ENCODE measurements at regions not wholly inside any gene's neighbourhood (a gene's known extent, or its start where the extent isn't known, plus 50 kb on each side); places are given as distances from the start of the nearest gene placed in this dataset.

DNA sequence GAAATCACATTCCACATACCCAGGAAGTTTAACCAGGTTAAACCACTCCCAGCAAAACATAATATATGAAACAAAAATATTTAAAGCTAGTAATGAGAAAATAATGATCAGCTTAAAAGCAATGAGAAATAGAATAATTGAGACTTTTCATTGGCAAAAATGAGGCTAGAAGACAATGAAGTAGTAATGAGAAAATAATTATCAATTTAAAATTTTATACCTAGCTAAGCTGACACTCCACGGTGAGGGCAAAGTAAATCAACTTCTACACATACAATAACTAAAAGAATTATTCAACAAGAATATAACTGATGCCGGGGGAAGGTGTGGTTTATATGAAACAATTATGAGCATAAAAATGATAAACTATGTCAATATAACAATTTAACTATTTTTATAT is 82.2 kb upstream of the TES start:
- no peak for DNase-seq
- no peaks in the 10 kb centered on the region for H3K79me2 ChIP-seq (ENCODE audit: insufficient read depth)
- H3K9ac ChIP-seq: no peak overlapping the region
- no peaks in the 10 kb centered on the region for H3K36me3 ChIP-seq (replicated peaks in 1 of 2; ENCODE audit: control insufficient read depth in 1 of 2, insufficient read depth in 2 of 2, low read length in 1 of 2)
- H3K4me1 ChIP-seq (ENCODE audit: control insufficient read depth in 1 of 2, insufficient read depth in 2 of 2, low read depth in 1 of 2, low read length in 1 of 2): no peaks in the 10 kb centered on the region
- no peak overlapping the region for H3K4me2 ChIP-seq
- 15% methylated on average over 2 of the region's 2 CpGs for WGBS (ENCODE audit: low lambda C conversion rate)
- CTCF ChIA-PET: interaction anchor here (0.8 to 3.5 kb wide), 3 partner anchors 10 to 23 kb away, joined by 3 to 18 read pairs (median 3); no protein-coding TSS in a partner anchor
- peaks cover 31% of the 10 kb centered on the region for H3K27me3 ChIP-seq (ENCODE audit: insufficient read depth)
- TF ChIP-seq POLR2AphosphoS5 (IDR thresholded peaks at IDR 0.05; ENCODE audit: low read depth, low read length): no peak
- no peak for TF ChIP-seq MEF2A (IDR thresholded peaks at IDR 0.05; ENCODE audit: borderline replicate concordance, low read depth)
- TF ChIP-seq FOXM1 (IDR thresholded peaks at IDR 0.05; ENCODE audit: low read depth): no peak
- H3K9me2 ChIP-seq: no peaks in the 10 kb centered on the region
- H3K4me3 ChIP-seq (ENCODE audit: low read depth in 2 of 2, low read length in 1 of 2): no peak overlapping the region
- no peak overlapping the region for H2AFZ ChIP-seq (ENCODE audit: low read depth)
- no peak overlapping the region for H3K27ac ChIP-seq (ENCODE audit: low read depth in 2 of 2, low read length in 1 of 2)
- no peaks in the 10 kb centered on the region for H3F3A ChIP-seq (replicated peaks; ENCODE audit: insufficient read depth)
- POLR2A ChIA-PET: no interaction called here
- H3K9me3 ChIP-seq: peaks cover 3% of the 10 kb centered on the region; the same call in 1 of the 2 replicates
- H4K20me1 ChIP-seq (ENCODE audit: insufficient read depth): no peaks in the 10 kb centered on the region

GRCh38 chr7:116135306-116135705 is 75.0 kb upstream of the TES start:
- POLR2A ChIA-PET: no interaction called here
- CTCF ChIA-PET: interaction anchor here (0.9 to 2.7 kb wide), 5 partner anchors 10 to 454 kb away, joined by 3 to 8 read pairs (median 3); no protein-coding TSS in a partner anchor

DNA sequence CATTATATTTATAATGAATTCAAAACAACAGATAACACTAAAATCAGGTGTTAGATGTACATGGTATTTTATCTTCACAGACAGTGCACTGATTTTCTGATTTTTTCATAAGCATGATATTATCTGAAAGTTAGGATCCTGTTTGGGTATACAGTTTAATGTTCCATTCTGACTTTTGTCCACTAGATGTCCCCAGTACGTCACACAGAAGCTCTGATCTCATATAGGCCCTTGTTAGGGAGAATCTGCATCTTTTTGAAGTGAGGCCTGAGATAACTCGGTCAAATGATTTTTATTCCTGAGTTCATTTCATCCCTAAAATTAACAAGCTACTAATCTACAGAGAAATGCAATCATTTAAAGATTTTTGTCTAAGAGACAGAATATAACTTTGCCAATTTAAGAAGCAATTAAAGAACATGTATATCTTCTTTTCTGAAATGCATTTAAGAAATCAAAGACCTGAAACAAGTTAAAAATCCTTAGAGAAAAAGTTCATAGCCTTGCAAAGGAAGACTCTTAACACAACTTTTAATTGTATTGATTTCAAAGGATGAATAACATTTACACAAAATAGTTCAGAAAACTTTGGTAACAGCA is 72.0 kb upstream of the TES start:
- CTCF ChIA-PET: interaction anchor here (0.6 to 2.5 kb wide), 39 partner anchors 9 to 1346 kb away, joined by 3 to 21 read pairs (median 4); no protein-coding TSS in a partner anchor
- TF ChIP-seq CTCF (IDR thresholded peaks at IDR 0.05) (peak; percentile 98), NFIC (IDR thresholded peaks at IDR 0.05; ENCODE audit: borderline replicate concordance) (no peak), RAD21 (IDR thresholded peaks at IDR 0.05; ENCODE audit: low read length) (peak; percentile 79), SMC3 (IDR thresholded peaks at IDR 0.05; ENCODE audit: low read depth, low read length) (peak; percentile 49)
- H3K36me3 ChIP-seq (replicated peaks in 1 of 2; ENCODE audit: control insufficient read depth in 1 of 2, insufficient read depth in 2 of 2, low read length in 1 of 2): no peaks in the 10 kb centered on the region
- H3K79me2 ChIP-seq (ENCODE audit: insufficient read depth): no peaks in the 10 kb centered on the region
- no peaks in the 10 kb centered on the region for H3K9me2 ChIP-seq
- 1% methylated on average over 2 of the region's 2 CpGs for WGBS (ENCODE audit: low lambda C conversion rate)
- peak; percentile 44 for DNase-seq
- H3K4me1 ChIP-seq (ENCODE audit: control insufficient read depth in 1 of 2, insufficient read depth in 2 of 2, low read depth in 1 of 2, low read length in 1 of 2): no peaks in the 10 kb centered on the region
- POLR2A ChIA-PET: no interaction called here
- no peaks in the 10 kb centered on the region for H4K20me1 ChIP-seq (ENCODE audit: insufficient read depth)
- no peak overlapping the region for H3K4me2 ChIP-seq
- no peak overlapping the region for H2AFZ ChIP-seq (ENCODE audit: low read depth)
- H3K9me3 ChIP-seq: no peaks in the 10 kb centered on the region
- no peak overlapping the region for H3K4me3 ChIP-seq (ENCODE audit: low read depth in 2 of 2, low read length in 1 of 2)
- H3K27ac ChIP-seq (ENCODE audit: low read depth in 2 of 2, low read length in 1 of 2): no peak overlapping the region
- no peaks in the 10 kb centered on the region for H3F3A ChIP-seq (replicated peaks; ENCODE audit: insufficient read depth)
- no peak overlapping the region for H3K9ac ChIP-seq
- peaks cover 46% of the 10 kb centered on the region for H3K27me3 ChIP-seq (ENCODE audit: insufficient read depth)

More at GRCh38 chr7:116135306-116135705, 75.0 kb upstream of the TES start:
- TF ChIP-seq, protein P1, sequence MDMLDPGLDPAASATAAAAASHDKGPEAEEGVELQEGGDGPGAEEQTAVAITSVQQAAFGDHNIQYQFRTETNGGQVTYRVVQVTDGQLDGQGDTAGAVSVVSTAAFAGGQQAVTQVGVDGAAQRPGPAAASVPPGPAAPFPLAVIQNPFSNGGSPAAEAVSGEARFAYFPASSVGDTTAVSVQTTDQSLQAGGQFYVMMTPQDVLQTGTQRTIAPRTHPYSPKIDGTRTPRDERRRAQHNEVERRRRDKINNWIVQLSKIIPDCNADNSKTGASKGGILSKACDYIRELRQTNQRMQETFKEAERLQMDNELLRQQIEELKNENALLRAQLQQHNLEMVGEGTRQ (IDR thresholded peaks at IDR 0.05; ENCODE audit: borderline replicate concordance, low read depth, low read length): no peak
- TF ChIP-seq EP300 (IDR thresholded peaks at IDR 0.05; ENCODE audit: borderline replicate concordance in 1 of 2, low read depth in 1 of 2, low read length in 1 of 2): no peak
- TF ChIP-seq TEAD4 (IDR thresholded peaks at IDR 0.05; ENCODE audit: borderline replicate concordance, insufficient read depth): no peak
- TF ChIP-seq YY1 (IDR thresholded peaks at IDR 0.05; ENCODE audit: low read depth): no peak
- TF ChIP-seq RFX5 (IDR thresholded peaks at IDR 0.05; ENCODE audit: low read length): no peak
- TF ChIP-seq SMC3 (IDR thresholded peaks at IDR 0.05; ENCODE audit: low read depth, low read length): no peak
- TF ChIP-seq POLR2AphosphoS5 (IDR thresholded peaks at IDR 0.05; ENCODE audit: low read depth, low read length): no peak
- DNase-seq: no peak
- Histone ChIP-seq H3K9me3 (no peaks in the 10 kb centered on the region), H3K79me2 (ENCODE audit: insufficient read depth) (no peaks in the 10 kb centered on the region), H3K4me3 (ENCODE audit: low read depth in 2 of 2, low read length in 1 of 2) (no peak overlapping the region), H3K4me1 (ENCODE audit: control insufficient read depth in 1 of 2, insufficient read depth in 2 of 2, low read depth in 1 of 2, low read length in 1 of 2) (no peaks in the 10 kb centered on the region), H3K27ac (ENCODE audit: low read depth in 2 of 2, low read length in 1 of 2) (no peak overlapping the region), H4K20me1 (ENCODE audit: insufficient read depth) (no peaks in the 10 kb centered on the region), H3K36me3 (replicated peaks in 1 of 2; ENCODE audit: control insufficient read depth in 1 of 2, insufficient read depth in 2 of 2, low read length in 1 of 2) (no peaks in the 10 kb centered on the region), H3K4me2 (no peak overlapping the region), H3K9ac (no peak overlapping the region), H3K27me3 (ENCODE audit: insufficient read depth) (peaks cover 37% of the 10 kb centered on the region), H3K9me2 (no peaks in the 10 kb centered on the region), H2AFZ (ENCODE audit: low read depth) (no peak overlapping the region), H3F3A (replicated peaks; ENCODE audit: insufficient read depth) (no peaks in the 10 kb centered on the region)
- 7% methylated on average over 4 of the region's 4 CpGs for WGBS (ENCODE audit: low lambda C conversion rate)
